ENCODE measurements at regions not wholly inside any gene's neighbourhood (a gene's known extent, or its start where the extent isn't known, plus 50 kb on each side); places are given as distances from the start of the nearest gene placed in this dataset.

DNA sequence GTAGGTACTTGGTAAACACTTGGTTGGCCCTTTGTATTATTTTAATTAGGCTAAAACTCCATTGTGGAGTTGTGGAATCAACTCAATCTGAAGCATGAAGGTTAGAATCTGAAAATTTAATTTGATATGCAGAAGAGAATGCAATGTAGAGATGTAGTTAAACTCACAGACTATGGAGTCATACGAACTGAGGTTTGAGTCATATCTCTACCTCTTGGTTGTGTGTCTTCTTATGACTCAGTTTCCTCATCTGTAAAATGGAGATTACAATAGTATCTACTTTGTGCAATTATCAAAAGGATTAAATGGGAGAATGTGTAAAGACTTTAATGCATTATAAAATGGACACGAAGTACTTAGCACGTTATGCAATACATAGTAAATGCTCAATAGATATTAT lies 146.0 kb upstream of the IFNG-AS1 start:
- Histone ChIP-seq H4K20me1 (ENCODE audit: control insufficient read depth, insufficient read depth, low read depth, low read length) (no peaks in the 10 kb centered on the region), H3K4me3 (ENCODE audit: low read length) (no peak overlapping the region), H3K9me3 (ENCODE audit: control insufficient read depth, insufficient read depth, low read length) (no peaks in the 10 kb centered on the region), H3K27me3 (ENCODE audit: control insufficient read depth, low read length) (no peaks in the 10 kb centered on the region), H3K4me1 (ENCODE audit: control insufficient read depth, low read length) (no peaks in the 10 kb centered on the region), H3F3A (ENCODE audit: control insufficient read depth, insufficient read depth) (no peaks in the 10 kb centered on the region), H3K27ac (ENCODE audit: low read depth, low read length) (no peak overlapping the region), H3K9me2 (replicated peaks; ENCODE audit: control insufficient read depth, low read length) (no peaks in the 10 kb centered on the region), H3K4me2 (ENCODE audit: low read length) (no peak overlapping the region), H3K79me2 (ENCODE audit: control insufficient read depth, low read length) (no peaks in the 10 kb centered on the region), H3K36me3 (ENCODE audit: control insufficient read depth, low read length) (no peaks in the 10 kb centered on the region)
- TF ChIP-seq, protein P1, sequence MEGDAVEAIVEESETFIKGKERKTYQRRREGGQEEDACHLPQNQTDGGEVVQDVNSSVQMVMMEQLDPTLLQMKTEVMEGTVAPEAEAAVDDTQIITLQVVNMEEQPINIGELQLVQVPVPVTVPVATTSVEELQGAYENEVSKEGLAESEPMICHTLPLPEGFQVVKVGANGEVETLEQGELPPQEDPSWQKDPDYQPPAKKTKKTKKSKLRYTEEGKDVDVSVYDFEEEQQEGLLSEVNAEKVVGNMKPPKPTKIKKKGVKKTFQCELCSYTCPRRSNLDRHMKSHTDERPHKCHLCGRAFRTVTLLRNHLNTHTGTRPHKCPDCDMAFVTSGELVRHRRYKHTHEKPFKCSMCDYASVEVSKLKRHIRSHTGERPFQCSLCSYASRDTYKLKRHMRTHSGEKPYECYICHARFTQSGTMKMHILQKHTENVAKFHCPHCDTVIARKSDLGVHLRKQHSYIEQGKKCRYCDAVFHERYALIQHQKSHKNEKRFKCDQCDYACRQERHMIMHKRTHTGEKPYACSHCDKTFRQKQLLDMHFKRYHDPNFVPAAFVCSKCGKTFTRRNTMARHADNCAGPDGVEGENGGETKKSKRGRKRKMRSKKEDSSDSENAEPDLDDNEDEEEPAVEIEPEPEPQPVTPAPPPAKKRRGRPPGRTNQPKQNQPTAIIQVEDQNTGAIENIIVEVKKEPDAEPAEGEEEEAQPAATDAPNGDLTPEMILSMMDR (IDR thresholded peaks at IDR 0.05; ENCODE audit: low read depth, low read length, poor library complexity, severe bottlenecking): no peak
- TF ChIP-seq EZH2phosphoT487 (IDR thresholded peaks at IDR 0.05; ENCODE audit: borderline replicate concordance, low read length): no peak

DNA sequence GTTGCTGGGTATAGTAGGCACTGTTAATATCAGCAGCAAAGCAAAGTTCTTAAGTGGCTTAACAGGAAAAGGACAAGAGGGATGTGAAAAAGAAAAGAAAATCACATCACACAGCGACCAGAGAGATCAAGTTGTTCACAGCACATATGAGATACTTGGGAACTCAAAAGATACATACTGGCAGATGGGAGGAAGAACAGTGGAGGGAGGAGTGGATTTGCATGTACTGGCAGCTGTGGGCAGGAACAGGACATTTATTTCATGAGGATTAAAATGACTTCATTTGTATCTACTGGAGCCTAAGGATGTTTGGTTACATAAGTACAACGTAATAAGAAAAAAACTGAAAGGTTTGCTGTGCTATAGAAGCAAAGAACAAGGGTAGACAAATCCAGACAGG lies 136.5 kb upstream of the IFNG-AS1 start:
- Histone ChIP-seq H3F3A (ENCODE audit: control insufficient read depth, insufficient read depth) (no peaks in the 10 kb centered on the region), H3K4me2 (ENCODE audit: low read length) (peak overlapping the region; percentile 5; the same call in 1 of the 2 replicates), H3K4me3 (ENCODE audit: low read length) (no peak overlapping the region), H3K36me3 (ENCODE audit: control insufficient read depth, low read length) (no peaks in the 10 kb centered on the region), H3K27ac (ENCODE audit: low read depth, low read length) (no peak overlapping the region), H3K27me3 (ENCODE audit: control insufficient read depth, low read length) (no peaks in the 10 kb centered on the region), H3K79me2 (ENCODE audit: control insufficient read depth, low read length) (no peaks in the 10 kb centered on the region), H3K9me3 (ENCODE audit: control insufficient read depth, insufficient read depth, low read length) (no peaks in the 10 kb centered on the region), H3K9me2 (replicated peaks; ENCODE audit: control insufficient read depth, low read length) (no peaks in the 10 kb centered on the region), H3K4me1 (ENCODE audit: control insufficient read depth, low read length) (peaks cover 8% of the 10 kb centered on the region), H4K20me1 (ENCODE audit: control insufficient read depth, insufficient read depth, low read depth, low read length) (no peaks in the 10 kb centered on the region)
- no peak for TF ChIP-seq EZH2phosphoT487 (IDR thresholded peaks at IDR 0.05; ENCODE audit: borderline replicate concordance, low read length)
- TF ChIP-seq, protein P1 (IDR thresholded peaks at IDR 0.05; ENCODE audit: low read depth, low read length, poor library complexity, severe bottlenecking): no peak

DNA sequence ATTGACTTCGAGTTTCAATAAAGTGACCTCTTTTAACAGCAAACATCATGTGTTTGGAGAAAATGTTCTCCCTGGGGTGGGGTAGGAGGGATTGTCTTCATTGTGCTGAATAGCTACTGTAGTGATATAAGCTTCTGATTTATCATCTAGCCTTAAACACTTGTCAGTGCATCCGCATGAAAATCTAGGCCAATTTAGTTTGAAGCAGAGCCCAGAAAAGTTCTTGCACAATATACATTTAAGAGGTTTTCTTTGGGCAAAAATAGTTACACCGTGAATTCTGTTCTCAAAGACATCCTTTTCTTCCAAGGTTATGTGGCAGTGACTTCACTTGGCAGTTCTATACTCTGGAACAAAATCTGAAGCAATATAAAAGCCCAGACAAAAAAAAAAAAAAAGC lies 136.0 kb upstream of the IFNG-AS1 start:
- Histone ChIP-seq H3K36me3 (ENCODE audit: control insufficient read depth, low read length) (no peaks in the 10 kb centered on the region), H3K79me2 (ENCODE audit: control insufficient read depth, low read length) (no peaks in the 10 kb centered on the region), H3K9me2 (replicated peaks; ENCODE audit: control insufficient read depth, low read length) (no peaks in the 10 kb centered on the region), H3K27me3 (ENCODE audit: control insufficient read depth, low read length) (no peaks in the 10 kb centered on the region), H3K27ac (ENCODE audit: low read depth, low read length) (no peak overlapping the region), H3K4me3 (ENCODE audit: low read length) (no peak overlapping the region), H4K20me1 (ENCODE audit: control insufficient read depth, insufficient read depth, low read depth, low read length) (no peaks in the 10 kb centered on the region), H3K9me3 (ENCODE audit: control insufficient read depth, insufficient read depth, low read length) (no peaks in the 10 kb centered on the region), H3K4me1 (ENCODE audit: control insufficient read depth, low read length) (peaks cover 8% of the 10 kb centered on the region), H3K4me2 (ENCODE audit: low read length) (no peak overlapping the region), H3F3A (ENCODE audit: control insufficient read depth, insufficient read depth) (no peaks in the 10 kb centered on the region)
- TF ChIP-seq, protein P1 (IDR thresholded peaks at IDR 0.05; ENCODE audit: low read depth, low read length, poor library complexity, severe bottlenecking): no peak
- no peak for TF ChIP-seq EZH2phosphoT487 (IDR thresholded peaks at IDR 0.05; ENCODE audit: borderline replicate concordance, low read length)

DNA sequence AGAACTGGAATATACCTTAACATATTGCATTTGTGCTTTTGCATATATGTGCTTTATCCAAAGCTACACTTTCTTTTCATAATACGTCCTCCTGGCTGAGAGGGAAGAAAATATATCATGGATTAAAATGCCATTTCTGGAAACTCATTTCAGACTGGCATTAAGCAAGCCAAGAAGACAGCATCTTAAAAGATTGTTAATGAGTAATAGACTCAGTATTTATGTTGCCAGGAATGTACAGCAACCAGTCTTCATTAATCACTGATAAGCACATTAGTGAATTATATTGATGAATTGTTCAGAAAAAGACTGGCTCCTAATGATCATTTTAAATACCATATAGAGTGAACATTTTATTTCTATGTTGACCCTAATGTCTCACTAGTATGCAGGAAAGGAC lies 134.9 kb upstream of the IFNG-AS1 start:
- Histone ChIP-seq H4K20me1 (ENCODE audit: control insufficient read depth, insufficient read depth, low read depth, low read length) (no peaks in the 10 kb centered on the region), H3K27me3 (ENCODE audit: control insufficient read depth, low read length) (no peaks in the 10 kb centered on the region), H3K4me3 (ENCODE audit: low read length) (no peak overlapping the region), H3K9me3 (ENCODE audit: control insufficient read depth, insufficient read depth, low read length) (no peaks in the 10 kb centered on the region), H3K27ac (ENCODE audit: low read depth, low read length) (no peak overlapping the region), H3K79me2 (ENCODE audit: control insufficient read depth, low read length) (no peaks in the 10 kb centered on the region), H3K4me1 (ENCODE audit: control insufficient read depth, low read length) (peaks cover 8% of the 10 kb centered on the region), H3K36me3 (ENCODE audit: control insufficient read depth, low read length) (no peaks in the 10 kb centered on the region), H3K9me2 (replicated peaks; ENCODE audit: control insufficient read depth, low read length) (no peaks in the 10 kb centered on the region), H3F3A (ENCODE audit: control insufficient read depth, insufficient read depth) (no peaks in the 10 kb centered on the region), H3K4me2 (ENCODE audit: low read length) (no peak overlapping the region)
- TF ChIP-seq EZH2phosphoT487 (IDR thresholded peaks at IDR 0.05; ENCODE audit: borderline replicate concordance, low read length): no peak
- TF ChIP-seq, protein P1 (IDR thresholded peaks at IDR 0.05; ENCODE audit: low read depth, low read length, poor library complexity, severe bottlenecking): no peak
